GM18502 (cell line): ENCODE measurements at regions not wholly inside any gene's neighbourhood (a gene's known extent, or its start where the extent isn't known, plus 50 kb on each side); places are given as distances from the start of the nearest gene placed in this dataset.

ENCODE experiments used
- ATAC-seq: cut with Tn5 transposase; IDR thresholded peaks from one replicate; pipeline ENCODE4 v1.9.1; 2021; ENCODE audit warnings: mild to moderate bottlenecking; ENCODE audit not compliant: unreplicated experiment, poor library complexity

DNA sequence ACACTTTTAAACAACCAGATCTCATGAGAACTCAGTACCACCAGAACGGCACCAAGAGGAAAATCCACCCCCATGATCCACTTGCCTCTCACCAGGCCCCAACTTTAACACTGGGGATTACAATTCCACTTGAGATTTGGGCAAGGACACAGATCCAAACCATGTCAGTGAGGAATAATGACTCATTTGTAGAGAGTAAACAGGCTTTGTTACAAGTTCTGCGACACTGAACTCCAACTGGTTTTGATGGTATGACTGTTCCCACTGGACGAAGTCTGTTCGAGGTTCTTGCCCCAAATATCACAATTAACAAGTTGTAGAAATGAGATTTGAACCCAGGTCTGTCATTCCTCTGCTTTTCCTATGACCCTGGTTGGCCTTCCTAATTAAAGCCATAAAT is 718.1 kb upstream of the ID2 start:
- ATAC-seq, result no peak

GRCh38 chr2:7966032-7966431 is 715.8 kb upstream of the ID2 start:
- ATAC-seq, result no peak

GRCh38 chr2:7967707-7968405 is 714.0 kb upstream of the ID2 start:
- no peak for ATAC-seq

GRCh38 chr2:7969756-7970515 is 711.9 kb upstream of the ID2 start:
- no peak for ATAC-seq

- no peak for ATAC-seq
Measured at GRCh38 chr2:7971248-7971647, 710.6 kb upstream of the ID2 start.

DNA sequence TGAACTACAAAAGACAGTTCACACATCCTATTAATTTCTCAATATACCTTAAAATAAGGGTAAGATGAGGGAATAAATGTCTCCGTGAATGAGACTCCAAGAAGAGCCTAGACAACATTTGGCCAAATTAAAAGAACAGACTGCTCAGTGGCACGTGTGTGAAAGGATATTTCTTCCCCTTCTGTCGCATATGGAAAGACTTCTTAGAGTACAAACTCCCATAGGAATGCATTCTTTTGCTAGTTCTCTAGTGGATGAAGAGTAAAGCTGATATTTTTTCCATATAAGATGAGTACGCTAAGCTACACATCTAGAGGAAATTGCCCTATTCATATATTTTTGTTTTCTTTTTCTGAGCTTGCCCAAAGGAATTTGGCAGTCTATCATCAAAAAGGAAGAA is 710.0 kb upstream of the ID2 start:
- ATAC-seq, result no peak

GRCh38 chr2:7972670-7973069 is 709.2 kb upstream of the ID2 start:
- no peak for ATAC-seq

DNA sequence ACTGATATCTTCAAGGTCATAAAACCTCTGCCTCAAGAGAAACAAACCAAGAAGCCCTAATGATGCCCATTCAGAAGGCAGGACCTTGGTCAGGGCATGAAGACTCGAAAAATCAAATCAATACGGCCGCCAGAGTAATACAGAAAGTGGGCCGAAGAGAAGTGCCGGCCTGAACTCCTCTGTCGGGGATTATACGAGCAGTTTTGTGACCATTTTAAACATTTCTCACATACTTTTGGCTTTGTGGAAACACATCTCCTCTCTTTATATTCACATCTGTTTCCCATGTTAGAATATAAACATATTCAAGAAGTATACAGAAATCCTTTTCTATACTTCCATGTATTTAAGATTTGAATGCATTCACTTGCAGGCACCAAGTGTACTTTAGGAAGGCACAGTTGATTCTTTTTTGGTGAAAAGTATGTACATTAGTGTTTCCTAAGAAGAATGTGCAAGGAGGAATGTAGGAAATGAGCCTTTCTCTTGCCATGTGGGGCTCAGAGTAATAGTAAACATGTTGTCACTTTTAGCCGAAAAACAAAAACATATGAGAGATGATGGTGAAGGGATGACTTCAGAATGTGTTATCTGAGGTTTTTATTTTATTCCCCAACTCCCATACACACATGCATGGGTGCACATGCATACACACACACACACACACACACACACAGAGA is 707.9 kb upstream of the ID2 start:
- ATAC-seq, result no peak

GRCh38 chr2:7974936-7975335 is 706.9 kb upstream of the ID2 start:
- ATAC-seq, result no peak

- ATAC-seq, result no peak
Measured at GRCh38 chr2:7976206-7976605, 705.6 kb upstream of the ID2 start.

DNA sequence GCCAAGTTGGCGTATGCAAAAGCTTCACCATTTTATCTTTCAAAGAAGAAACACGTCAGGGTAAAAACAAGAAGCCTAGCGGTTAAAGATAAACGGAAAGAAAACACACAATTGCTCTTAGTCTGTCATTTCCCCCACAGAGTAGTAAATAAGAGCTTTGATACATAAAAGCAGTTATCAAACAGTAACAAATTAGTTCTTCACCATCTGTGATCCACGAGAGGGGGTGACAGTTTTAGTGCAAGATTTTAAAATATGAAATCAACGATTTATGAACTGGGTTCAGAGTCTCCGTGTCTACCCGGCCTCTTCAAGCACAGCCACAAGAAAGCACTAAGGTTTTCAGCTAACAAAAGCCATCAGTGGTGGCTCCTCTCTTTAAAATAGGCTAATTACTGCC is 703.9 kb upstream of the ID2 start:
- no peak for ATAC-seq

DNA sequence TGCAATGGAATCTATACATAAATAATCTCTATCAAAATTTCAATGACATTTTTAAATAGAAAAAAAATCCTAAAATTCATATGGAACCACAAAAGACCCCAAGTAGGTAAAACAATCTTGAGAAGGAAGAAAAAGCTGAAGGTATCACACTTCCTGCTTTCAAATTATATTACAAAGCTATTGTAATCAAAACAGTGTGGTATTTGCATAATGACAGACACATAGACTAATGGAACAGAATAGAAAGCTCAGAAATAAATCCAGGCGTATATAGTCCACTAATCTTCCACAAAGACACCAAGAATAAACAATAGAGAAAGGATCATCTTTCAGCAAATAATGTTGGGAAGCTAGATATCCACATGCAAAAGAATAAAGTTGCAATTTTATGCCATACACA is 699.8 kb upstream of the ID2 start:
- no peak for ATAC-seq

GRCh38 chr2:7983451-7983850 is 698.4 kb upstream of the ID2 start:
- no peak for ATAC-seq

DNA sequence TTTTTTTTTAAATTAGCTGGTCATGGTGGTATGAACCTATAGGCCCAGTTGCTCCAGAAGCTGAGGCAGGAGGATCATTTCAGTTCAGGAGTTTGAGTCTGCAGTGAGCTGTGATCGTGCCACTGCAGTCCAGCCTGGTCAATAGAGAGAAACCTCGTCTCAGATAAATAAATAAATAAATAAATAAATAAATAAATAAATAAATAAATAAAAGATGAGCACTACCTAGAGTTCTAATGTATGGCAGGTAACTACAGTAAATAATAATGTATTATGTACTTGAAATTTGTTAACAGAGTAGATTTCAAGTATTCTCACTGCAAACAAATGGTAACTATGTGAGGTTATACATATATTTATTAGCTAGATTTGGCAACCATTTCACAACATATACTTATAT is 697.9 kb upstream of the ID2 start:
- no peak for ATAC-seq

DNA sequence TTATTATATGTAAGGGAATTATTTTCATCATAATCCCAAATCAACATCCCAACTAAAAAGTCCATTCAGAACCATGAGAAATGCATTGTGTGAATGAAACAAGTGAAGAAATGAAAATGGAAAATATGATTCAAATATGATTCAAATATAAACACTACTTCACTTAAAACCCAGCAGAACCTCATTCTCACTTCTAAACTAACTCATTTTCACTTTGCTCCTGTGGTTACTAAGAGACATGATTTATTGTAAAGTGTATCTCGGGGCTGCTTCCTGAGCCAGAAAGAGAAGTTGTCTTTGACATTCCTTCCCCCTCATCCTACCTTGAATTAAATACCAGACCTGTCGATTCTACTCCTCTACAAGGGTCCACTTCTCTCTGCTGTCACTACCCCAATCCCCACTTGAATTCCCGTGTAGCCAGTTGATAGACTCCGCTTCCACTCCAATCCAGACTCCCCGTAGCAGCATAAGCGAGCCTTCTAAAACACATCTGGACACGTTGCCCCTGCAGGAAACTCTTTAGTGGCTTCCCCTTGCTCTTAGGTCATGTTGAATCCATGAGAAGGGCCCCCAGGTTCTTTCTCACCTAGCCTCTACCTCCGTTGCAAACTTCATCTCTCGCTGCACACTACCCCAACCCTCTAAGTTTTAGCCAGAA is 697.0 kb upstream of the ID2 start:
- ATAC-seq, result no peak

DNA sequence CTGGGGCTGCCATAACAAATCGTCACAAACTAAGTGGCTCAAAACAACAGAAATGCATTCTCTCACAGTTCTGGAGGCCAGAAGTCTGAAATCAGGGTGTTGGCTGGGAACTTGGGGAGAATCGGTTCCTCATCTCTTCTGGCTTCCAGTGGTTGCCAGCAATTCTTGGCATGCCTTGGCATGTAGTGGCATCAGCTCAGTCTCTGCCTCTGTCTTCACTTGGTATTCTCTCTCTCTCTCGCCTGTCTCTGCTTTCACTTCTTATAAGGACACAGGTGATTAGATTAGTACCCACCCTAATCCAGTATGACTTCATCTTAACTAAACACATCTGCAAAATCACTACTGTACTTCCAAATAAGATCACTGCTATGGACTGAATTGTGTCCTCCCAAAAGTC is 695.4 kb upstream of the ID2 start:
- no peak for ATAC-seq

GRCh38 chr2:7987992-7988391 is 693.9 kb upstream of the ID2 start:
- ATAC-seq, result no peak

DNA sequence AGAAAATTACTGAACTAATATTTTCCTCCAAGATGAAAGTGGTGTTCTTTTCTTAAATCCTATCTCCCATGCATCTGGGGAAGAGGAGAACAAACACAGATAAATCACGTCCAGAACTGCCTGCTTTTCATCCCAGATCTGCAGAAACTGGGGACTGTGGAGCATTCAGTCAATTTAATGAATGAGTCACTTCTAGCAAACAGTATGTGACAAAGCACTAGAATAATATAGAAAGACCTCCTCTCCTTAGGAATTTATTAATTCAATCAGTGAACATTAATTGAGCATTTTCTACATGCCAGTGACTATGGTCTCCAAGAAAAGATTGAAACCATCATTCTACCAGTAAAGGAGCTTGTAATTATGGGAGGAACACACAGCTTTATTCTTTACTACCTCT is 693.4 kb upstream of the ID2 start:
- ATAC-seq, result no peak

- ATAC-seq, result no peak
Measured at GRCh38 chr2:7989823-7990222, 692.0 kb upstream of the ID2 start.

GRCh38 chr2:7992612-7993602 is 688.9 kb upstream of the ID2 start:
- no peak for ATAC-seq
